GM18508 (cell line): ENCODE measurements at regions not wholly inside any gene's neighbourhood (a gene's known extent, or its start where the extent isn't known, plus 50 kb on each side); places are given as distances from the start of the nearest gene placed in this dataset.

ENCODE experiments used
- ATAC-seq: cut with Tn5 transposase; IDR thresholded peaks from one replicate; pipeline ENCODE4 v1.9.1; 2021; ENCODE audit warnings: moderate number of reproducible peaks; ENCODE audit not compliant: insufficient read depth, unreplicated experiment

DNA sequence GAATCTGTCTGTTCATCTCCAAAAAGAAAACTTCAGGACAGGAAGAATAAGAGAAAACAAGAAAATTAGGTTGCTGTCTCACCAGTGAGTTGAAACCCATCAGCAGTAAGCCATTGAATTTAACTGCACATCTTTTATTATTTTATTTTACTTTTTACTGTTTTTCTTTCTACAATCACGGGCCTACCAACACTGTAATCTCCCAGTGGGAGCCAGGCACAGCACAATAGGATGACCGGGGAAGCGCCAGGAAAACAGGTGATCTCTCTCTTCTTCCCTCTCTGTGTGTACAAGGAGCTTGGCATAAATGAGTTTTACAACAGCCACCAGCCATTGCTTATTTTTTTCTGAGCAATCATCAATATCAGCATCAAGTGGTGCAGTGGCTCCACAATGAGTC lies 113.1 kb upstream of the ESRRG start:
- ATAC-seq, result no peak

- no peak for ATAC-seq
These were observed 110.3 kb upstream of the ESRRG start for GRCh38 chr1:216833509-216833908.

DNA sequence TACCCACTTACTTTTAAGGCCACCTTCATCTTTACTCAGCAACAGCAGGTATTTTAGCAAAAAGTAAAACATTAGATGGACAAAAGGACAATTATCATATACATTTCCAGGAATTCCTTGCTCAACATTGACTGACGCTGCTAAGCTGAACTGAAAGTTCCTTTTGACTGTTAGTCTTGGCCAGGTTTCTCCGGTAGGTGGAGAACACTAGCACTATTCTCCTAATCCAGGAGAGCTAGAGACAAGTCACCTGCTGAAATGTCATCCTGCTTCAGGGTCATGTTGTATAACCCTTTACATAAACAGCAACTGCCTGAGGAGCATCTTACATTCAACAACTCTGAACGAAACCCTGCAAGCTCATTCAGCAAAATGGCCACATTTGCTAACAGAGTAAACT lies 109.0 kb upstream of the ESRRG start:
- no peak for ATAC-seq

- ATAC-seq, result no peak
These were observed 107.4 kb upstream of the ESRRG start for GRCh38 chr1:216830424-216831210.

GRCh38 chr1:216827251-216827650 lies 104.0 kb upstream of the ESRRG start:
- ATAC-seq, result no peak

DNA sequence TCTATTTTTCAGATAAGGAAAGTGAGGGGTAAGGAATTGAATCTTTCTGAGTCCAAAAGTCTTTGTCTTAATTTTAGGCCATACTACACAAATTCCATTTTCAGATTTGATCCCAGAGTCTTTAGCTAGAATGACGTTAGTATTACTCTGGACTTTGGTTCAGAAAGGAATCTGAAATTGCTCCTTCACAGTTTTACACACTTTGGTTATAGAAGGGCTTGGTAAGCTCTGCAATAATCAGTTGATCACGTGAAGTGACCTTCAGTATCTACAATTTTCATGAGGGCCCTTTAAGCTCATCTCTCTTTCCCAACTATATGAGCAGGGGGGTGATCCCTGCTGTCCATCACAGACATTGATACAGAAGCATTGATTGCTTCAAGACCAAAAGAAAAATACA lies 103.4 kb upstream of the ESRRG start:
- ATAC-seq, result no peak

- ATAC-seq, result no peak
These were observed 103.0 kb upstream of the ESRRG start for GRCh38 chr1:216826214-216826613.

DNA sequence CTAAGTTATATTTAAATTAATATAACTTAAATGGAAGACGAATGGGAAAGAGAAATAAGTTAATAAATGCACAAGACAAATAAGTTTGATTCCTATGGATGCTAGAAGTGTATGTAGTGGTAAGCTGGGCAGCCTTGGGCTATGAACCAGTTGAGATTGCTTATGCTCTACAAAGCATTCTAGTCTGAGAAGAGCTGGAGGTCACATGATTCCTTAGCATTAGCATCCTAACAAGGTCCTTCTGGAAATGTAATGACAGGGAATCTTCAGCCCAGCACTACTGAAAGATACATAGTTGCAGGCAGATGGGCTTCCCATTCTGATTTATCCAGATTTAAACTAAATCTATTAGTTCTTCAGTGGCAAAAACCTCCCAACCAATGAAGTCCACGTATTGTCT lies 102.3 kb upstream of the ESRRG start:
- no peak for ATAC-seq

- ATAC-seq, result no peak
These were observed 101.3 kb upstream of the ESRRG start for GRCh38 chr1:216824511-216824910.

DNA sequence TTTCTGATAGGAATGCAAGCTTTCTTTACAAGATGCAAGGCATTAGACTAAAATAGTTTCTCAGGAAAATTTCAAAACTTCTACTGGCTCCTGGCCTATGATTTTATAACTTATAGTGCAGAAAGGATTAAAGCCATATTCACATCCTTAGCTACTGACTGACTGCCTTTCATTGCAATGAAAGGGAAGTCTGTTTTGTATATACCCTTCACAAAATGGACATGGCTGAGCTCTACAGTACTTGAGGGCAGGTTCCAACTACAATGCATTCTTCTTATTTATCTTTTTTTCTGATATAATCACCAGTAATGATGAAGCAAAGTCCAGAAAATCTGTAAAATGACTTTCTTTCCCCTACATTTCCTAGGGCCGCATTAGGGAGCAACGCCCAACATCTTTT lies 100.5 kb upstream of the ESRRG start:
- no peak for ATAC-seq

DNA sequence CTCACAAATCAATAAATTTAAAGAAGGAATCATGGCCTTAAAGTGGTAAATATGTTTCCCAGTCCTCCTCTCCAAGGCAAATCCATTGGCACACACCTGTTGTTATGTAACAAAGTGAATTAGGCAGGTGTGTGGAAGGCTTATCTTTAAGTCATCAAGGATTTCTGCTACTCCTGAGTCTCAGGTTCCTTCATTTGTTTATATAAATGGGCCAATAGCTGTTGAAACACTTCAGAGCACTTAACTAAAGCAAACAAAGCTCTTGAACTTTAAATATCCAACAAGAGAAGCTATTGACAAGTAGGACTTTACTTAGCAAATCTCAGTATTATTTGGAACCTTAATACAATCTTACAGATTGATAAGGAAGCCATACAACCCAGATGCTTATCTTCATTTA lies 99.3 kb upstream of the ESRRG start:
- no peak for ATAC-seq

GRCh38 chr1:216820345-216820744 lies 97.1 kb upstream of the ESRRG start:
- ATAC-seq, result no peak

- no peak for ATAC-seq
These were observed 95.1 kb upstream of the ESRRG start for GRCh38 chr1:216818284-216818683.

DNA sequence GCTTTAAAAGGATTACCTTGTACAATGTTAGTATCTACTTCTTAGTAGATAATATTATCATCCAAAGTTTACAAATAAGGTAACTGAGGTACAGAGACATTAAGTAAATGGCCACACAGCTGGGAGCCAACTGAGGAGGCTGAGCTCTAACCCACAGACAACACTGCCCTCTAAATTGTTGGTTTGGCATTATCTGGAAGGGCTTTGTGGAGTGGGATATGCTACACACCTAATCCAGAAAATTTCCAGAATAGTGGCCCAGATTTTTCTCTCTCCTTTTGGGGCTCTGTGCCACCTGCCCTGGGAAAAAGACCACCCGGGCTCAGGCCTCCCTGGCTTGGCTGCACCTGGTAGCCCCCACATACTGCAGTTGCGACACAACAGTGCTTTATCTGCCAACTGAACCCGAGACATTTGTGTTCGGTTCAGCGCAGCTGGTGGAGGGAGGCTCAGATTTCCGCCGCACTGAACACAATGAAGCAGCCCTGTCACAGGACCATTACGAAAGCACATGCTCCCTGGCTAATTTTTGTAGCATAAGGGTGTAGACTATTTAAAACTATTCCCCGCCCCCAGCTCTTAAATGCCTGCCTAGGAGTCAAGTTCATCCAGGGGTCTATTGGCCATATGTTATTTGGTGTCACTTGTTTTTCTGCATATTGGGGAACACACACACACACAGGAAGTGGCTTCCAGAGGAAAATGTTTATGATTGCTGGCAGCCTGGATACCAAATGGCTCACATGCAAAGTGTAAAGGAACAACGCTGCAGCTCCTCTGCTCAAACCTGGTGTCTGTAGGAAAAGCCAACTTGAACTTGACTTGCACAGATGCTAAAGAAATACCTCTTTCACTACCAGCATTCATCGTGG lies 92.3 kb upstream of the ESRRG start:
- ATAC-seq, result no peak

DNA sequence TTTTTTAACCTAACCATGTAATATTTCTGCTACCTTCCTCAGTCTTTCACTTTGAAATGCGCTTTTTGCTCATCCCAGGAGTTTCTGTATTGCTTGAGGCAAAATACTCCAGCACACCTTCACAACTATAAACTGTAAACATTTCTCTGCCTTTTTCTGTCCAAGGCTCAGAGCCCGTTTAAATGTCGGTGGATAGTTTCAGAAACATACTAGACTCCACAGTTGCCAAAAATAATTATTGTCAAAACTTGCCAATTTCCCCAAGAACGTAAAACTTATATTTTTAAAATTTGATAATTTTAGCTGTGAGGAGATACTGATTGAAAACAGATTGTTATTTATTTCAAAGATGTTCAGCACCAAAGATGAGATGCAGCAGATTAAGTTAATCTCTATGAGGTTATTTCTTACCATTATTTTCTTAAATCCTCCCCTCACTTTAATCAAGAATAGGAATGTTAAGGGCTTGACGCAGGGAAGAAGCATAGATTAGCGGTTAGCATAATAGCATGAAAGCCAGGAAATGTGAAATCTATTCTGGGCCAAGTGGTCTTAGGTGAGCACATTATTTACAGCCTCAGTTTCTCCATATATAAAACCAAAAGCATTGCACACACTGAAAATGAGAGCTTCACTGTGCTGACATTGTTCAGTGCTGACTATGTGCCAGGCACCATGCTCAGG lies 91.5 kb upstream of the ESRRG start:
- ATAC-seq, result no peak

GRCh38 chr1:216812966-216813365 lies 89.7 kb upstream of the ESRRG start:
- no peak for ATAC-seq

- no peak for ATAC-seq
These were observed 86.4 kb upstream of the ESRRG start for GRCh38 chr1:216809649-216810048.

- no peak for ATAC-seq
These were observed 84.5 kb upstream of the ESRRG start for GRCh38 chr1:216807696-216808095.

GRCh38 chr1:216805953-216806352 lies 82.7 kb upstream of the ESRRG start:
- no peak for ATAC-seq

- ATAC-seq, result no peak
These were observed 82.0 kb upstream of the ESRRG start for GRCh38 chr1:216805233-216805632.

DNA sequence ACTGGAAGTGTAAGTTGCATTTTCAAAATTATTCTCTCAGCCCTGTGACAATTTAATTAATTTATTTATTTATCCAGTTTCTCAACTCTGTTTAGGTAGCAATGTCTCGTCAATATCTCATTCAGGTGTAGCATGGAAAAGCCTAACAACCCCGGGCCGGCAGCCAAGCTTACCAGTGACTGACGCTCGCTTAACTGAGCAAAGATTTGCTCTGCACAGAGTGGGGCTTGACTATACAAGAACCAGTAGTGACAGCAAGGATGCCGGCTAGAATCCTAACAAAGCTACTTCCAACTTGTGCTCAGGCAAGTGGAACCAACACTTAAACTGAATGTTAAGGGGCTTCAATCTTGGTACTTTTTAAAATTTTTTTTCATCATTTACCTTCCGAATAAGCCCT lies 80.9 kb upstream of the ESRRG start:
- ATAC-seq, result no peak
